ENCODE measurements at regions not wholly inside any gene's neighbourhood (a gene's known extent, or its start where the extent isn't known, plus 50 kb on each side); places are given as distances from the start of the nearest gene placed in this dataset.

DNA sequence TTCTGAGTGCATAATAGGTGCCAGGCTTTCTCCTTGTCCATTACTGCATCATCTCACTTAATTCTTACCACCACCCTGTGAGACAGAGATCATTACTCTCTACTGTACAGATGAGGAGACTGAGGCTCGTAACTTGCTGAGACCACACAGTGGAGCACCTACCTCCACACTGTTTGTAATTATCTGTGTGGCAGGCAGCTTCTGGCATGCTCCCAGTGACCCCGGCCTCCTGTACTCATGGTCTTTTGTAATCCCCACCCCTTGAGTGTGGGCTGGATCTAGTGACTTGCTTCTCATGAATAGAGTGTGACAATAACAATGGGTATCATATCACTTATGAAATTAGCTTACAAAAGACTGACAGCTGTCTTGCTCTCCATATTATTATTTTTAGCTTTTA is 407.3 kb downstream of the MATN1 start:
- Histone ChIP-seq H3K27me3 (ENCODE audit: control insufficient read depth, insufficient read depth, low read length) (no peaks in the 10 kb centered on the region), H3K4me3 (ENCODE audit: low read depth, low read length) (no peak overlapping the region), H3K4me1 (ENCODE audit: control insufficient read depth, insufficient read depth, low read length, poor library complexity, severe bottlenecking) (no peaks in the 10 kb centered on the region), H3K9me3 (ENCODE audit: control insufficient read depth in 2 of 2, low read length in 2 of 2) (no peaks in the 10 kb centered on the region), H3K36me3 (ENCODE audit: control insufficient read depth, insufficient read depth, low read length) (no peaks in the 10 kb centered on the region), H3K27ac (ENCODE audit: insufficient read depth, low read length, poor library complexity, severe bottlenecking) (no peak overlapping the region)
- Mint-ChIP-seq H3K4me1 (no peaks in the 10 kb centered on the region), H3K36me3 (no peaks in the 10 kb centered on the region), H3K9me3 (no peaks in the 10 kb centered on the region), H3K27me3 (peaks cover 7% of the 10 kb centered on the region), H3K4me3 (no peak overlapping the region), H3K27ac (no peak overlapping the region)
- DNase-seq = no peak
- ATAC-seq (ENCODE audit: low read depth in 2 of 2) = no peak

DNA sequence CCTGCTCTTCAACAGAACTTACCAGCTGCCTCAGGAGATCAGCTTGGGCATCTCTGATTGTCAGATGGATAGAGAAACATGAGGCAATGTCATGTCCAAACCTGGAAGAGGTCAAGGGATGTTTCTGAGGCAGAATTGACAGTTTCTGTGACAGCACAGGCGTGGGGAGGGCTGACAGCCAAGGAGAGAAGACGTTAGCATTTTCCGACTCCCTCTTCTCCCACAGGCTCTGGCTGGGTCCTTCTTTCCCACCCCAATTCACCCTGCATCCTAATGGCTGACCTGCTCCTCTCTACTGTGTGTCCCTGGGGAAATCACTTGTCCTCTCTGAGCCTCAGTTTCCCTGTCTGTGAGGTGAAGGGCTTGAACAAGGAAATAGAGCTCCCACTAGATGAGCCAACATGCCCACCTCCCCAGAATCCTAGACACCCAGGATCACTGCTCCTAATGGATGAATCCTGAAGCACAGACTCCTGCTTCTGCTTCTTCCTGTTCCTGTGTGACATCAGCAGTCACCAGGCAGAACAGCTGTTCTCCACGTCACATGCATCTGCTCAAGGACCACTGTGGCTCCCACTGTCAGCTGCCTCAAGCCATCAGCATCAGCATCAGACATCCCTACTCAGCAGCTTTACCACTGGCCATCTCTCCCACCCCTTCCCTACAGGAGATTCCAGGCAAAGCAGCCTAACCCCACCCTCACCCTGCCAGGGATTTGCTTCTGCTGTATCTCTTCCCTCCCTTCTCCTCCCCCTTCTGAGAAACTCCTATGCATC is 408.0 kb downstream of the MATN1 start:
- Histone ChIP-seq H3K9me3 (ENCODE audit: control insufficient read depth in 2 of 2, low read length in 2 of 2) (no peaks in the 10 kb centered on the region), H3K27me3 (ENCODE audit: control insufficient read depth, insufficient read depth, low read length) (no peaks in the 10 kb centered on the region), H3K27ac (ENCODE audit: insufficient read depth, low read length, poor library complexity, severe bottlenecking) (no peak overlapping the region), H3K36me3 (ENCODE audit: control insufficient read depth, insufficient read depth, low read length) (no peaks in the 10 kb centered on the region), H3K4me1 (ENCODE audit: control insufficient read depth, insufficient read depth, low read length, poor library complexity, severe bottlenecking) (no peaks in the 10 kb centered on the region), H3K4me3 (ENCODE audit: low read depth, low read length) (no peak overlapping the region)
- ATAC-seq (ENCODE audit: low read depth in 2 of 2) (no peak), DNase-seq (peak in 1 of 3 donors; percentile 3)
- H3K4me1 Mint-ChIP-seq = no peaks in the 10 kb centered on the region
- peak overlapping the region in 1 of 4 donors; percentile 24 for H3K4me3 Mint-ChIP-seq
- peaks cover 7% of the 10 kb centered on the region for H3K27me3 Mint-ChIP-seq
- no peak overlapping the region for H3K27ac Mint-ChIP-seq
- peaks cover 0 to 2% (median 0%) of the 10 kb centered on the region in 7 donors for H3K9me3 Mint-ChIP-seq
- H3K36me3 Mint-ChIP-seq = no peaks in the 10 kb centered on the region

DNA sequence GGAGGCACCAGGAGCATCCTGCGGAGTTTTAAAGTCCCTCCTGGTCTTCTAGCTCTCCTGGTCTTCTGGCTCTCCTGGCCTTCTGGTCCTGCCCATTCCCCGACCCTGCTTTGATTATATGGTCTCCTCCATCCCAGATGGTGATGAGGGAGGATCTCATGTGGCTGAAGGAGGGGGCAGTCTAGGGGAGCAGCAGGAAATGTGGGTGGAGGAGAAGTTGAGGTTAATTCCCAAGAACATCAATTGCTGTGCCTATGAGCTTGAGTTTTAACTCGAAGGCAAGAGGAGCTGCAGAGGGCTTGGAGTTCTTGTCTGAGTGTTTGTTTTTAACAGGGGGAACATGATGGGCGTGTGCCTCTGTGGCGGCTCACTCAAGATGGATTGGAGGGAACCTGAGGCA is 408.8 kb downstream of the MATN1 start:
- Mint-ChIP-seq H3K4me1 (no peaks in the 10 kb centered on the region), H3K9me3 (peaks cover 0 to 2% (median 0%) of the 10 kb centered on the region in 7 donors), H3K36me3 (no peaks in the 10 kb centered on the region), H3K4me3 (no peak overlapping the region), H3K27me3 (peaks cover 7% of the 10 kb centered on the region), H3K27ac (no peak overlapping the region)
- Histone ChIP-seq H3K27ac (ENCODE audit: insufficient read depth, low read length, poor library complexity, severe bottlenecking) (no peak overlapping the region), H3K4me1 (ENCODE audit: control insufficient read depth, insufficient read depth, low read length, poor library complexity, severe bottlenecking) (no peaks in the 10 kb centered on the region), H3K4me3 (ENCODE audit: low read depth, low read length) (no peak overlapping the region), H3K9me3 (ENCODE audit: control insufficient read depth in 2 of 2, low read length in 2 of 2) (no peaks in the 10 kb centered on the region), H3K27me3 (ENCODE audit: control insufficient read depth, insufficient read depth, low read length) (no peaks in the 10 kb centered on the region), H3K36me3 (ENCODE audit: control insufficient read depth, insufficient read depth, low read length) (no peaks in the 10 kb centered on the region)
- DNase-seq = no peak
- ATAC-seq (ENCODE audit: low read depth in 2 of 2) = no peak

DNA sequence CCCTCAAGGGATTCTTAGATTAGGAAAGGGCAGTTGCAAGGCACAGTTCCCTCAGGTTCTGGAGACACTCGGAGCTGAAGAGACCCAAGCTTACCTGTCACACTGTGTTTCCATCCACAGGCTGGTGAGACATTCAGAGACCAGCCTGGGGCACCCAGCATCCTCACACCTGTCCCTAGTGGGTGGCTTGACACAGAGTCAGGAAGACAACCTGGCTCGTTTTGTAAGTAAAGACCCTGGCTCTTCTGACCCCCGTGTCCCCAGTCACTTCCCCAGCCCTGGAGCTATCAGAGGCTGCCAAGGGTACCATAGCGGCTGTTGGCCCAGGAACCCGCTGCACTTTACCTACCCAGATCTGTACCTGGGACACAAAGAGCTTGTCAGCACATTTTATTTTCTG is 409.8 kb downstream of the MATN1 start:
- Mint-ChIP-seq H3K4me1 (no peaks in the 10 kb centered on the region), H3K4me3 (no peak overlapping the region), H3K9me3 (peaks cover 0 to 2% (median 0%) of the 10 kb centered on the region in 7 donors), H3K27me3 (peaks cover 7% of the 10 kb centered on the region), H3K36me3 (no peaks in the 10 kb centered on the region), H3K27ac (no peak overlapping the region)
- no peaks in the 10 kb centered on the region for H3K4me1 ChIP-seq (ENCODE audit: control insufficient read depth, insufficient read depth, low read length, poor library complexity, severe bottlenecking)
- no peaks in the 10 kb centered on the region for H3K9me3 ChIP-seq (ENCODE audit: control insufficient read depth in 2 of 2, low read length in 2 of 2)
- H3K27me3 ChIP-seq (ENCODE audit: control insufficient read depth, insufficient read depth, low read length) = no peaks in the 10 kb centered on the region
- H3K4me3 ChIP-seq (ENCODE audit: low read depth, low read length) = no peak overlapping the region
- DNase-seq (no peak), ATAC-seq (ENCODE audit: low read depth in 2 of 2) (no peak)
- no peak overlapping the region for H3K27ac ChIP-seq (ENCODE audit: insufficient read depth, low read length, poor library complexity, severe bottlenecking)
- H3K36me3 ChIP-seq (ENCODE audit: control insufficient read depth, insufficient read depth, low read length) = no peaks in the 10 kb centered on the region

DNA sequence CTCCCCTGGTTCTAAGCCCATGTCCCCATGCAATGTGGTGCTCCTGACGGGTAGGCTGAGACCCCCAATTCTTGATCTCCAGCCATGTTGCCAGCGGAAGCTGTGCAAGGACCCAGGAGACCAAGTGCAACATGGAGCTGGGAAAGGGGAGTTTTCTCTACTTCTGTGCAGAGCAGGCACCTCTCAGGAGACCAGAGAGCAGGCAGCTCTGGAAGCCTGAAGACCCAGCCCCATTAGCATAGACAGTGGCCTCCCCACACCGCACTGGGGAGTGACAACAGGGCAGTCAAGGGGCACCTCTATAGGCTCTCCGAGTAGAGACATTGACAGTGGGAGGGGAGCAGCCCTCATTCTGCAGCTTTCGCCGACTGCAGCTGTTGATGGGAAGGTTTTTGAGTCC is 410.2 kb downstream of the MATN1 start:
- H3K4me3 Mint-ChIP-seq = no peak overlapping the region
- no peaks in the 10 kb centered on the region for H3K36me3 ChIP-seq (ENCODE audit: control insufficient read depth, insufficient read depth, low read length)
- no peak overlapping the region for H3K27ac ChIP-seq (ENCODE audit: insufficient read depth, low read length, poor library complexity, severe bottlenecking)
- H3K27me3 ChIP-seq (ENCODE audit: control insufficient read depth, insufficient read depth, low read length) = peaks cover 2% of the 10 kb centered on the region
- no peaks in the 10 kb centered on the region for H3K36me3 Mint-ChIP-seq
- H3K4me1 Mint-ChIP-seq = no peaks in the 10 kb centered on the region
- H3K9me3 Mint-ChIP-seq = peaks cover 0 to 2% (median 0%) of the 10 kb centered on the region in 7 donors
- ATAC-seq (ENCODE audit: low read depth in 2 of 2) (no peak), DNase-seq (no peak)
- peaks cover 7% of the 10 kb centered on the region for H3K27me3 Mint-ChIP-seq
- H3K4me1 ChIP-seq (ENCODE audit: control insufficient read depth, insufficient read depth, low read length, poor library complexity, severe bottlenecking) = no peaks in the 10 kb centered on the region
- H3K27ac Mint-ChIP-seq = no peak overlapping the region
- H3K9me3 ChIP-seq (ENCODE audit: control insufficient read depth in 2 of 2, low read length in 2 of 2) = no peaks in the 10 kb centered on the region
- no peak overlapping the region for H3K4me3 ChIP-seq (ENCODE audit: low read depth, low read length)

DNA sequence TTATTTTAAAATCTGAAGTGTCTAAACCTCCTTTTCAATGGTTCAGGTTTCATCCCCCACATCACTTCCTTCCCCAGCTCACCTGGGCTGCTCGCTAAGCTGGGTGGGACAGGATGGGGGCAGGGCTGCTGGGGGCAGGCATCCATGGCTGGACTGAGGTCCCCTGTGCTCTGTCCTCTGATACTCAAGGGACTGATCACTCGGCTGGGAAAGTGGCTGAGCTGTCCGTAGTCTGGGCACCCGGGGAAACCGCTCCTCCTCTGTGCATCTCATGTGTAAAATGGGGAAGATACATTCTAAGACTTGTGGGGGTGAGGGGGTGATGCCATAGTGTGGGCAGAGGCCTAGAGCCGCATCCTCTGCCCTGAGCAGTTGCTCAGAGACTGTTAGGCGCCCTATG is 411.2 kb downstream of the MATN1 start:
- DNase-seq (no peak), ATAC-seq (ENCODE audit: low read depth in 2 of 2) (no peak)
- Mint-ChIP-seq H3K4me1 (no peaks in the 10 kb centered on the region), H3K36me3 (no peaks in the 10 kb centered on the region), H3K27ac (no peak overlapping the region), H3K9me3 (peaks cover 0 to 2% (median 0%) of the 10 kb centered on the region in 7 donors), H3K27me3 (peaks cover 14% of the 10 kb centered on the region), H3K4me3 (no peak overlapping the region)
- no peaks in the 10 kb centered on the region for H3K36me3 ChIP-seq (ENCODE audit: control insufficient read depth, insufficient read depth, low read length)
- peaks cover 3% of the 10 kb centered on the region for H3K27me3 ChIP-seq (ENCODE audit: control insufficient read depth, insufficient read depth, low read length)
- no peak overlapping the region for H3K4me3 ChIP-seq (ENCODE audit: low read depth, low read length)
- H3K27ac ChIP-seq (ENCODE audit: insufficient read depth, low read length, poor library complexity, severe bottlenecking) = no peak overlapping the region
- H3K9me3 ChIP-seq (ENCODE audit: control insufficient read depth in 2 of 2, low read length in 2 of 2) = no peaks in the 10 kb centered on the region
- no peaks in the 10 kb centered on the region for H3K4me1 ChIP-seq (ENCODE audit: control insufficient read depth, insufficient read depth, low read length, poor library complexity, severe bottlenecking)

DNA sequence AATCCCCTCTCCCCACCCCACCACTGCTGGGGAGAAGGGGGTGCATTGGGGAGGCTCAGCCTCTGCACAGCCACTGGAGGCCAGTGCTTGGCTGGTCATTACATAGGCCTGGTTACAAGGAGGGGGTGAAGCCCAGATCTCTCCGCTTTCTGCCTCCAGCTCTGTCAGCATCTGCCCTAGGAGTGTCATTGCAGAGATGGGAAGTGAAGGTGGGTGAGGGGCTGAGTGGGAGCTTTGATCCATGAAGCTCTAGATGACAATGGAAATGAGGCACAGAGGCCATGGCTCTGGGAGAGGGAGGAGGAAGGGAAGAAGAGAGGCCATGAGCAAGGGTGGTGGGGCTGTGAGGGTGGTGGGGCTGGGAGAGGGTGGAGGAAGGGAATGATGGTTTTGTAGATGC is 411.6 kb downstream of the MATN1 start:
- ATAC-seq (ENCODE audit: low read depth in 2 of 2) (no peak), DNase-seq (no peak)
- Histone ChIP-seq H3K9me3 (ENCODE audit: control insufficient read depth in 2 of 2, low read length in 2 of 2) (no peaks in the 10 kb centered on the region), H3K36me3 (ENCODE audit: control insufficient read depth, insufficient read depth, low read length) (no peaks in the 10 kb centered on the region), H3K27me3 (ENCODE audit: control insufficient read depth, insufficient read depth, low read length) (peaks cover 3% of the 10 kb centered on the region), H3K4me1 (ENCODE audit: control insufficient read depth, insufficient read depth, low read length, poor library complexity, severe bottlenecking) (no peaks in the 10 kb centered on the region), H3K4me3 (ENCODE audit: low read depth, low read length) (no peak overlapping the region), H3K27ac (ENCODE audit: insufficient read depth, low read length, poor library complexity, severe bottlenecking) (no peak overlapping the region)
- no peaks in the 10 kb centered on the region for H3K4me1 Mint-ChIP-seq
- peaks cover 0 to 2% (median 0%) of the 10 kb centered on the region in 7 donors for H3K9me3 Mint-ChIP-seq
- H3K27ac Mint-ChIP-seq = no peak overlapping the region
- H3K36me3 Mint-ChIP-seq = no peaks in the 10 kb centered on the region
- H3K27me3 Mint-ChIP-seq = peaks cover 16% of the 10 kb centered on the region
- no peak overlapping the region for H3K4me3 Mint-ChIP-seq
